IPS-NIHi11 (cell line): ENCODE measurements at regions not wholly inside any gene's neighbourhood (a gene's known extent, or its start where the extent isn't known, plus 50 kb on each side); places are given as distances from the start of the nearest gene placed in this dataset.

Experiments
- DNase-seq: peaks from one replicate; pipeline ENCODE4 v3.0.0; 2012; ENCODE audit warnings: mixed read lengths, low spot score

GRCh38 chr4:18878561-18878960 lies 857.0 kb upstream of the LCORL start:
- DNase-seq: no peak

DNA sequence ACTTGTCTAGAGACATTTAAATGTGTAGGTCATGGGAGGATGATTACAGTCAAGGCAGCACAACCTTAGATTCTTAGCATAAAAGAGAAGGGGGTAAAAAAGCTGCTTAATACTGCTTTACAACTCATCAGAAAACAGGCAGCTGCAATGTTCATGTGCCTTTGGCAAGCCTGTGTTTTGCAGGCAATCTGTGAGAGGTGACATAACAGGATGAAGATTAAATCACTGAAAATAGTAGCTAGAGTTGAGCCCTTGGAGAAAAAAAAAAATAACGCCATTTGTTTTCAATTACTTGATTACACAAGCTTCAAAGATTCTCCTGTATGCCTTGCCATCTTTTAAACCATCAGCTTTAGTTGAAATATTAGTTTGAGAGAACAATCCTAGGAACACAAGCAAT lies 847.6 kb upstream of the LCORL start:
- DNase-seq: no peak

GRCh38 chr4:18860836-18861530 lies 839.4 kb upstream of the LCORL start:
- no peak for DNase-seq

DNA sequence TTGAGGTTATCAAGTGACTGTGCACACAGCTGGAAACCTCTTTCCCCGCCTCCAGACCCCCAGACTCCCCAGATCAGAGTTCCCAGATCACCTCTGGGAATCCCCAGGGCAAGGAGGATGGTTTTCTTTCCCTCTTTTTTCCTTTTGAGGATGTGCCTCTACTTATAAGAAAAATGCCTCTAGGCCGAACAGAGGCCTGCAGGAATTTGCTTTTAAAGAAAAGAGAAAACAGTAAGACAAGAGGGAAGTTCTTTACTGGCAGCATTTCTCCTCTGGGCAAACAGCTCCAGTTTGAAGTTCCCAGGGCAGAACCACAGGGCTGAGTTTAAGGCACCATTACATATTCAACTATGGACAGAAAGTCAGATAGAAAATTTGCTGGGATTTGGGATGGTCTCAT lies 837.9 kb upstream of the LCORL start:
- DNase-seq: no peak

DNA sequence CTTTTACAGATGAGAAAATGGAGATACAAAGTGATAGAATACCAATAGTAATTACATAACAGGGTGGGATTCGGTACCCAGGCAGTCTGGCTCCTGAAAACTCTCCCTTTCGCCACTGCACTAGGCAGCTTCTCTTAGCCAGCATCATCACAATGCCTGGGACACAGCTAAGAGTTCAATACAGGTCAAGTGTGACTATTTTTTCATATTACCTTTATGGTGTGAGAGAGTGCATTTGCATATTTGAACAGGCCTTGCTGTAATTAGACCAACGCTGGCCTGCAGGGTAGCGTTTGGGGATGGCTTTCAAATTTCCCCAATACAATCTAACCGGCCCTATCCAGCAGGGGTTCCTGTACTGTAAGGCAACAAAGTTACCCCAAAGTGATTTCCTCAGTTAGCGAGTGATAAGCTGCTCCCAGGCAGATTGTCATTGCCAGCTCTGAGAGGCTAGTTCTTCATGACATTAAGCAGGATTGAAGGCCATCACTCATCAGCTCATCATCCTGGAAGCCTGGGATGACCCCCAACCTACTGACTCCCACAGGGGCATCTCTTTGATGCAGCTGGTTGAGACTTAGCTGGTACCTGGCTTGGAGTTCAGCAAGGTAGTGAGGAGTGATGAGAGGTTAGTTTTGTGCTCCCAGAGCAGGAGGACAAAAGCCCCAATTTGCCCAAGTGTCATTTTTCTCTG lies 836.8 kb upstream of the LCORL start:
- DNase-seq: no peak

GRCh38 chr4:18850867-18851266 lies 829.3 kb upstream of the LCORL start:
- no peak for DNase-seq

- no peak for DNase-seq
These were observed 825.8 kb upstream of the LCORL start for GRCh38 chr4:18847249-18847890.

GRCh38 chr4:18846313-18846712 lies 824.8 kb upstream of the LCORL start:
- no peak for DNase-seq

DNA sequence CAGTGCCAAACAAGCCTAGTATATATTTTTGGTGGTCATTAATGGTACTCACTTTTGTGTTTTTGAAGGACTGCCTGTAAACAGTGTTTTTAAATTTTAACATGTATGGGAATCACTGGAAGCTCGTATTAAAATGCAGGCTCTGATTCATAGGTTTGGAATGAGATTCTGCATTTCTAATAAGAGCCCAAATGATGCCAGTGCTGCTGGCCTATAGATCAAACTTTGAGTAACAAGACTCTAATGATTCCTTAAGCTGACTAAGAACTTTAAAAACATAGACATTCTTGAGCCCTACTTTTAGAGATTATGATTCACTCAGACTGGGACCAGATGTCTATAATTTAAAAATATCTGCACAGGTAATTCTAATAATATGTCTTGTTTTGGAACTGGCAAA lies 823.2 kb upstream of the LCORL start:
- DNase-seq: no peak

GRCh38 chr4:18842431-18842830 lies 820.9 kb upstream of the LCORL start:
- DNase-seq: no peak

GRCh38 chr4:18840481-18840880 lies 818.9 kb upstream of the LCORL start:
- no peak for DNase-seq

- DNase-seq: no peak
These were observed 794.8 kb upstream of the LCORL start for GRCh38 chr4:18816228-18816895.

GRCh38 chr4:18815779-18816173 lies 794.2 kb upstream of the LCORL start:
- DNase-seq: no peak

- no peak for DNase-seq
These were observed 793.7 kb upstream of the LCORL start for GRCh38 chr4:18815081-18815778.

DNA sequence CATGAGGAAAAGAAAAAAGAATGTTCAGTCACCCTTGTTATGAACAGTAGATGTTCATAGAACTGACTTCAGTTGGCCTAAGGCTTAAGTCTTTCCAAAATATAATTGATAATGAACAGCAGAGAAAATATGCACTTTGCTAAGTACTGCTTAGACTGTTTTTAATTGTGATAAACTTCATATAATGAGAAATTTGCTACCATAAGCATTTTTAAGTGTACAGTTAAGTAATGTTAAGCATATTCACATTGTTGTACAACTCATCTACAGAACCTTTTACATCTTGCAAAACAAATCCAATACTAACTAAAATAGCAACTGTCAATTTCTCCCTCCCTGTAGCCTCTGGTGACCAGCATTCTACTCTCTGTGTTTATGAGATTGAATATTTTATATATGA lies 792.2 kb upstream of the LCORL start:
- DNase-seq: no peak

DNA sequence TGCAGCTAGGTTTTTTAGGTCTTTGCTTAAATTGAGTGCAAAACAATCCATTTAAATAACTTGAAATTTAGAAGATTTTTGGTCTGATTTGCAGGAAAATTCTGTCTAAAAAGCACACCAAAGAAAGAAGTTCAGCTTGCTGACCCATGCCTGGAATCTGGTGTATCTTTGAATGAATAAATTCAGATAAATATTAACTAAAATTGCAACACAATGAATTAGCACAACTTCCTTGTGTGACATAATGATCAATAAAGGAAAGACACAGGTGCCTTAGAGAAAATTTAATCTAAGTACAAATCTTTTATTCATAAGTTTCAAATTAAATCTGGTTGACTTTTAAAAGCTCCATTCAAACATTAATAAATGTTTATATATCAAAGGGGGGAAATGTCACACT lies 791.5 kb upstream of the LCORL start:
- no peak for DNase-seq

- DNase-seq: no peak
These were observed 782.2 kb upstream of the LCORL start for GRCh38 chr4:18803781-18804180.

GRCh38 chr4:18798123-18798522 lies 776.6 kb upstream of the LCORL start:
- no peak for DNase-seq

DNA sequence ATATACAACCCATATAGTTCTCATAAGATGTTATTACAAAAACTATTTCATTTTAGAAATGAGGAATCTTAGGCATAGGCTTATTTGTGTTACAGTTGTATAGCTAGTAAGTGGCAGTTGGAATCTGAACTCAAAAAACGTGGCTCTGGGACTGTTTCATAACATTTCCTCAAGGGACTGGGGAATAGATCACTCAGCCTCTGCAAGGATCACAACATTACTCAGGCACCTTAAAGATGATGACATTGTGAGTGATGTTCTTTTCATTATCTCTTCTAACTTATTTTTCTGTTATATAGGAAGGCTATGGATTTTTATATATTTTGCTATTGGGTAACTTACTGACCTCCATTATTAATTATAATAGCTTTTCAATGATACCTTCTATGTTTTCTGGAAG lies 774.2 kb upstream of the LCORL start:
- DNase-seq: no peak

- DNase-seq: no peak
These were observed 755.8 kb upstream of the LCORL start for GRCh38 chr4:18777190-18777930.

DNA sequence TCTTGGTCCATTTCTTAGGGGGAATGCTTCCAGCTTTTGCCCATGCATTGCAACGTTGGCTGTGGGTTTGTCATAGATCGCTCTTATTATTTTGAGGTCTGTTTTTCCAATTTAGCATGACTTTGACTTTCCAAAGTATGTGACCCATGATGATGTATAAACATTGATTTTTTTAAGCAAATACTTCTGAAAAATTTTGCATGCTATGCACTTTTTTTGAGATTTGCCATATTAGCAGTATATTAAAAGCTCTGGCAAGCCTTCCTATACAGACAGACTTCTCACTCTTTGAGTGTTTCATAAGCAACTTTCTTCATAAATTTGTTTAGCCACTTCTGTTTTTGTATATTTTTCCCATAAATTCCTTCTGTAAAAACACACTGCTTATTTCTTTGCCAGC lies 746.4 kb upstream of the LCORL start:
- no peak for DNase-seq

DNA sequence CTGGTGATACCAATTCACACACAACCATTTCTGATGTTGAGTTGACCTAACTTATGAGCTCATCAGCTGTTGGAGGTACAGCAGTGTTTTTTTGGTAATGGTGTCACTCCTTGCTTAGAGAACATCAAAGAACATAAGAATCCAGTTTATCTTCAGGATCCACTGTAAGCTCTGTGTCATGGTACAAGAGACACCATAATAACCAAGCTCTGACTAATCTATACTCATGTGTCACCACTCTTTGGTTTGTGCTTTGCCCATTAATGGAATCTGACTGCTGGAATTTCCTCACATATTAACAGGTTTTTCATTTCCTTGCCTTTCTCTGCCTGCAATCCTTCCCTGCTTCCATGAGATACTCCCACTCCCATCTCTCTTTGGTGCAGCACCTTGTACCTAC lies 735.1 kb upstream of the LCORL start:
- no peak for DNase-seq
